H1 (cell line): ENCODE measurements at regions not wholly inside any gene's neighbourhood (a gene's known extent, or its start where the extent isn't known, plus 50 kb on each side); places are given as distances from the start of the nearest gene placed in this dataset.

Experiments used
- CBX8 ChIP-seq: fragments of 300-800, 300-1000 bp; sonication (generic); IDR thresholded peaks from 2 replicates; pipeline ENCODE4 v1.7.1; 2016; ENCODE audit warnings: low read depth, low read length, borderline replicate concordance
- KDM5A ChIP-seq: fragments of 200-600 bp; IDR thresholded peaks from 2 replicates; pipeline ENCODE4 v1.7.1; 2012; ENCODE audit warnings: mild to moderate bottlenecking, low read length, inconsistent platforms, mixed read lengths
- RXRA ChIP-seq: IDR thresholded peaks from 2 replicates; pipeline ENCODE4 v1.6.1; 2011; ENCODE audit warnings: low read depth, mild to moderate bottlenecking, low read length, moderate library complexity; ENCODE audit not compliant: insufficient read depth
- SAP30 ChIP-seq: fragments of 300-600 bp; sonication (generic); IDR thresholded peaks from 2 replicates; pipeline ENCODE4 v1.7.1; 2012; ENCODE audit warnings: low read length, moderate library complexity, mild to moderate bottlenecking, inconsistent platforms; ENCODE audit not compliant: insufficient read depth, insufficient replicate concordance
- SIN3A ChIP-seq, 2 experiments: IDR thresholded peaks in 1 of 2; conservative IDR thresholded peaks in 1 of 2; 2 replicates each; pipeline ENCODE4 v1.6.1; 2011 to 2012; ENCODE audit warnings: low read length in 2 of 2, improper control_type of control experiment in 1 of 2, low read depth in 1 of 2, mild to moderate bottlenecking in 1 of 2
- TF ChIP-seq, protein P1 (sequence below): IDR thresholded peaks from 2 replicates; pipeline ENCODE4 v1.6.1; 2012; ENCODE audit warnings: inconsistent platforms

DNA sequence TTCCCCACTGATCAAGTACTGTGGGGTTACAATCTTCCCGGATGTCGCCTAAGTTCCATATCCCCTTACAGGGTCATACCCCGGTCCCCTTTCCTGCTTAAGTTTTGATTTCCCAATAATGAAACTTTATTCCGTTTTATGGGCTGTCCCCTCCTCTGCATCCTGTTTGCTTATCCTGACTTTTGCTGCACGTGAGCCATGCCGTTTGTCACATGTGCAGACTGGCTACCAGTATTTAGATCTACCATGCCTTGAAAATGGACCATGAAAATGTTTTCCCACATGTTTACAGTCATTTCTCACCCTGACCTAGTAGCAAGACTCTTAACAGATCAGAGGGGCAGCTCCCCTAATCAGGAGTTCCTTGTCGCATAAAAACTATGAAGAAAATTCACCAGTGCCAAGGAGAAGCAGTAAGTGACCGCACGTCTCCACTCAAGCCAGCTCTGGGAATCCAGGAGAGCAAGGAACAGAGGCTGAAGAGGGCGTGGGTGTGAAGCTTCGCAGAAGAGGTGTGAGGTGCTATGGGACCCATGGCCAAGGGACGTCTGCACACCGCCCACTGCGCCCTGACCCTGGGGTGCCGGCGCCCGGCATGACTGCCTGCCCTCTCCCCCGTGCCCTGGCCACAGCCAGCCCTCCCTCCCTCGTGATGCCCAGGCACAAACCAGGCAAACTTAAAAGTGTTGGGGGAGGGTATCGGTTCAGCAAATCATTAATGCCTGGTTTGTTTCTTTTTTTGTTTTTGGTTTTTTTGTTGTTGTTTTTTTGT, 440.8 kb upstream of the SALL3 start (continued):
- TF ChIP-seq KDM5A (no peak), SIN3A (conservative IDR thresholded peaks at IDR 0.05 in 1 of 2, IDR thresholded peaks at IDR 0.05 in 1 of 2; ENCODE audit: low read depth in 1 of 2, low read length in 2 of 2) (no peak), CBX8 (no peak), RXRA (no peak), SAP30 (no peak)
- TF ChIP-seq, protein P1, sequence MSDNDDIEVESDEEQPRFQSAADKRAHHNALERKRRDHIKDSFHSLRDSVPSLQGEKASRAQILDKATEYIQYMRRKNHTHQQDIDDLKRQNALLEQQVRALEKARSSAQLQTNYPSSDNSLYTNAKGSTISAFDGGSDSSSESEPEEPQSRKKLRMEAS, result no peak
